ENCODE measurements at regions not wholly inside any gene's neighbourhood (a gene's known extent, or its start where the extent isn't known, plus 50 kb on each side); places are given as distances from the start of the nearest gene placed in this dataset.

DNA sequence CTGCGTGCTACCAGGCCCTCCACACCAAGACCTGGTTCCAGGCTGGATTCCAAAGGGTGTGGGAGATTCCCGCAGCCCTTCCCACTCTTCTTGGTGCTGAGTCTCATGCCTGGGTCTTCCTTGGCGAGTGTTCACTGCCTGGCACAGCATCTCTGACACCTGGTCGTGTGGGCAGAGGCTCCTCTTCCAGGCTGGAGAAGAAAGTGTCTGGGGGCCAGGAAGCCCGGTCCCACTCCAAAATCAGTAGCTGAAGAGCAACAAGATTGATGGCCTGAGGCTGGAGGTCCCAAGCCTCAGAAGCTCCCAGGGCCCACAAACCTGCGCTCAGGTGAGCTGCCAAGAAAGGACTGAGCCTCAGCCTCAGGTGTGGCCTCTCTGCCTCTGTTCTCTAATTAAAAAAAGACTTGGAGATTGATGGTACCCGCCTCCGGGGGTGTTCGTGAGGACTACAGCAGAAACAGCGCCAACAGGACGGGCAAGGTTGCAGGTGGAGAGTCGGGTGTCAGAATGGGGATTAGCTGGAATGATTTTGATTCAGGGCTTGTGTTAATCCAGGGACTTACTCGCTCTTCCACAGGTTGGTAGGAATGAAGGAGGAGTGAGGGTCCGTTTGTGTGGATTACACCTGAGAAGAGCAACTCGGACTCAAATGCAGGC is 217.5 kb downstream of the TEX29 start:
- TF ChIP-seq, protein P1, sequence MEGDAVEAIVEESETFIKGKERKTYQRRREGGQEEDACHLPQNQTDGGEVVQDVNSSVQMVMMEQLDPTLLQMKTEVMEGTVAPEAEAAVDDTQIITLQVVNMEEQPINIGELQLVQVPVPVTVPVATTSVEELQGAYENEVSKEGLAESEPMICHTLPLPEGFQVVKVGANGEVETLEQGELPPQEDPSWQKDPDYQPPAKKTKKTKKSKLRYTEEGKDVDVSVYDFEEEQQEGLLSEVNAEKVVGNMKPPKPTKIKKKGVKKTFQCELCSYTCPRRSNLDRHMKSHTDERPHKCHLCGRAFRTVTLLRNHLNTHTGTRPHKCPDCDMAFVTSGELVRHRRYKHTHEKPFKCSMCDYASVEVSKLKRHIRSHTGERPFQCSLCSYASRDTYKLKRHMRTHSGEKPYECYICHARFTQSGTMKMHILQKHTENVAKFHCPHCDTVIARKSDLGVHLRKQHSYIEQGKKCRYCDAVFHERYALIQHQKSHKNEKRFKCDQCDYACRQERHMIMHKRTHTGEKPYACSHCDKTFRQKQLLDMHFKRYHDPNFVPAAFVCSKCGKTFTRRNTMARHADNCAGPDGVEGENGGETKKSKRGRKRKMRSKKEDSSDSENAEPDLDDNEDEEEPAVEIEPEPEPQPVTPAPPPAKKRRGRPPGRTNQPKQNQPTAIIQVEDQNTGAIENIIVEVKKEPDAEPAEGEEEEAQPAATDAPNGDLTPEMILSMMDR (IDR thresholded peaks at IDR 0.05) = no peak
- TF ChIP-seq POLR2A (IDR thresholded peaks at IDR 0.05) = no peak
